ENCODE measurements at regions not wholly inside any gene's neighbourhood (a gene's known extent, or its start where the extent isn't known, plus 50 kb on each side); places are given as distances from the start of the nearest gene placed in this dataset.

DNA sequence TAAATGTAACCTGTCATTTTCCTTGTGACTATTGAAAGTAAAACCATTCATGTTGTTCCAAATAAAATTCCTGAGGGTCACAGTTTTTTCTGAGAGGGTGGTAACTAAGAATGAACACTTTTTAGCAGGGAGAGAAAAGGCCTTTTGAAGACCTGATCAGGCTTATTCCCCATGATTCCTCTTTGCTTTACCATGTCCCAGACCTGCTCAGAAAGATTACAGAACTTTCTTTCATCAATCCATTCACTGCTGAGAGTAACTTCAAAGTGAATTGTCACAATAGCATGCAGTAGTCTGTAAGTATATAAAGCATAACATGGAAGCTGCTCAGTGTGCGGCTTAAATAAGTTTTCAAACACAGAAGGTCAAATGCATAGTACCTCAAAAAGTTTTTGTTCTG, 201.5 kb upstream of the COL11A1 start:
- intact Hi-C loops (cut with micrococcal nuclease), result no loop called here
- H3K27me3 Mint-ChIP-seq, result no peaks in the 10 kb centered on the region
- H3K4me3 Mint-ChIP-seq, result no peak overlapping the region
- H3K27ac Mint-ChIP-seq, result no peak overlapping the region
- CTCF ChIA-PET, result no interaction called here
- TF ChIP-seq, protein P1, sequence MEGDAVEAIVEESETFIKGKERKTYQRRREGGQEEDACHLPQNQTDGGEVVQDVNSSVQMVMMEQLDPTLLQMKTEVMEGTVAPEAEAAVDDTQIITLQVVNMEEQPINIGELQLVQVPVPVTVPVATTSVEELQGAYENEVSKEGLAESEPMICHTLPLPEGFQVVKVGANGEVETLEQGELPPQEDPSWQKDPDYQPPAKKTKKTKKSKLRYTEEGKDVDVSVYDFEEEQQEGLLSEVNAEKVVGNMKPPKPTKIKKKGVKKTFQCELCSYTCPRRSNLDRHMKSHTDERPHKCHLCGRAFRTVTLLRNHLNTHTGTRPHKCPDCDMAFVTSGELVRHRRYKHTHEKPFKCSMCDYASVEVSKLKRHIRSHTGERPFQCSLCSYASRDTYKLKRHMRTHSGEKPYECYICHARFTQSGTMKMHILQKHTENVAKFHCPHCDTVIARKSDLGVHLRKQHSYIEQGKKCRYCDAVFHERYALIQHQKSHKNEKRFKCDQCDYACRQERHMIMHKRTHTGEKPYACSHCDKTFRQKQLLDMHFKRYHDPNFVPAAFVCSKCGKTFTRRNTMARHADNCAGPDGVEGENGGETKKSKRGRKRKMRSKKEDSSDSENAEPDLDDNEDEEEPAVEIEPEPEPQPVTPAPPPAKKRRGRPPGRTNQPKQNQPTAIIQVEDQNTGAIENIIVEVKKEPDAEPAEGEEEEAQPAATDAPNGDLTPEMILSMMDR (IDR thresholded peaks at IDR 0.05), result no peak
- DNase-seq, result no peak
- no peak for ATAC-seq
- no peaks in the 10 kb centered on the region for H3K36me3 Mint-ChIP-seq (ENCODE audit: low read depth)
- POLR2A ChIA-PET, result no interaction called here
- H3K9me3 Mint-ChIP-seq, result no peaks in the 10 kb centered on the region
- no peaks in the 10 kb centered on the region for H3K4me1 Mint-ChIP-seq (ENCODE audit: low read depth)

GRCh38 chr1:103307751-103308150, 199.4 kb upstream of the COL11A1 start:
- Mint-ChIP-seq H3K36me3 (ENCODE audit: low read depth) (no peaks in the 10 kb centered on the region), H3K9me3 (no peaks in the 10 kb centered on the region), H3K27ac (no peak overlapping the region), H3K4me3 (no peak overlapping the region), H3K27me3 (no peaks in the 10 kb centered on the region), H3K4me1 (ENCODE audit: low read depth) (no peaks in the 10 kb centered on the region)
- intact Hi-C loops (cut with micrococcal nuclease), result no loop called here
- ChIA-PET POLR2A (no interaction called here), CTCF (no interaction called here)
- no peak for DNase-seq
- ATAC-seq, result no peak
- TF ChIP-seq, protein P1 (IDR thresholded peaks at IDR 0.05), result no peak

DNA sequence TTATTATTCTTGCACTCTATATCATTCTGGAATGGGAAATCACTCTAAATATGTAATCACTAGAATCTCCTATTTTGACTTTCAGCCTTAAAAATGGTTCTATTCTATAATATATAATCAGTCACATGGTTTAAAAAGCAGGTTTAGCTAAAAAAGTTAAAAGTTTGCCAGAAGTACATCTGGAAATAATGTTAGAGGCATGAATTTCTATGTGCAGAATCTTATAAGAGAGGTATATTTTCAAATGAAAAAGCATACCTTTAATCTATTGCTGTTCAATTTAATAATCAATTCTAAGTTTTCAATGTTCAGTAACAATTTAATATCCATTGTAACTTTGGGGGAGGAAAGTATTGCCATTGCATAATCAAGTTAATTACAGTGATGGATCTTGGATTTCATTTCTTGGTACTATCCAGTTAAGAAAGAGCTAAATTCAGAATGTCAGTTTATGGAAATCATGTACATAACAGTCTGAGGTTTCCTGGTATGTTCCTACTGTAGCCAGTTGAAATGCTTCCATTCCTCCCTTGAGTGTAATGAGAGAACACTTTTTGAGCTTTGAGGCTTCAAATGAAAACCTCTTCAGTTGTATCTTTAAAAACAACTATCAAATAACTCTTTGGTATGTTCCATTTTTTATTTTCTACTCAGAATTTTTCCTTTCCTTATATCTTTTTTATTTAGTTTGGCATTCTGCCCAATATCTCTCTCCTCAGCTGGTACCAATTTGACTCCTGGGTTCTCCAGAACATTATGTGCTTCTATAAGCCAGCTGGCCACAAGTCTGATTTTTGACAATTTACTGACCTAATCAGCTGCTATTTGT, 175.7 kb upstream of the COL11A1 start:
- DNase-seq (no peak), ATAC-seq (no peak)
- no peaks in the 10 kb centered on the region for H3K9me3 Mint-ChIP-seq
- intact Hi-C loops (cut with micrococcal nuclease), result no loop called here
- no peak overlapping the region for H3K4me3 Mint-ChIP-seq
- CTCF ChIA-PET, result no interaction called here
- H3K36me3 Mint-ChIP-seq (ENCODE audit: low read depth), result no peaks in the 10 kb centered on the region
- H3K27ac Mint-ChIP-seq, result no peak overlapping the region
- no peaks in the 10 kb centered on the region for H3K27me3 Mint-ChIP-seq
- TF ChIP-seq, protein P1 (IDR thresholded peaks at IDR 0.05), result no peak
- POLR2A ChIA-PET, result no interaction called here
- no peaks in the 10 kb centered on the region for H3K4me1 Mint-ChIP-seq (ENCODE audit: low read depth)

- POLR2A ChIA-PET, result no interaction called here
- no peaks in the 10 kb centered on the region for H3K36me3 Mint-ChIP-seq (ENCODE audit: low read depth)
- H3K4me1 Mint-ChIP-seq (ENCODE audit: low read depth), result no peaks in the 10 kb centered on the region
- H3K9me3 Mint-ChIP-seq, result no peaks in the 10 kb centered on the region
- H3K27me3 Mint-ChIP-seq, result no peaks in the 10 kb centered on the region
- DNase-seq (no peak), ATAC-seq (no peak)
- TF ChIP-seq, protein P1 (IDR thresholded peaks at IDR 0.05), result no peak
- no peak overlapping the region for H3K27ac Mint-ChIP-seq
- intact Hi-C loops (cut with micrococcal nuclease), result no loop called here
- CTCF ChIA-PET, result no interaction called here
- H3K4me3 Mint-ChIP-seq, result no peak overlapping the region
Measured at GRCh38 chr1:103283371-103283770, 175.0 kb upstream of the COL11A1 start.

- no peak for ATAC-seq
- Mint-ChIP-seq H3K27ac (no peak overlapping the region), H3K36me3 (ENCODE audit: low read depth) (no peaks in the 10 kb centered on the region), H3K27me3 (no peaks in the 10 kb centered on the region), H3K4me3 (no peak overlapping the region), H3K9me3 (no peaks in the 10 kb centered on the region), H3K4me1 (ENCODE audit: low read depth) (no peaks in the 10 kb centered on the region)
- intact Hi-C loops (cut with micrococcal nuclease), result no loop called here
- ChIA-PET CTCF (no interaction called here), POLR2A (no interaction called here)
- no peak for DNase-seq
- TF ChIP-seq, protein P1 (IDR thresholded peaks at IDR 0.05), result no peak
Measured at GRCh38 chr1:103275725-103276124, 167.4 kb upstream of the COL11A1 start.
